RPMI8226 (cell line): ENCODE measurements at regions not wholly inside any gene's neighbourhood (a gene's known extent, or its start where the extent isn't known, plus 50 kb on each side); places are given as distances from the start of the nearest gene placed in this dataset.

Experiments
- DNase-seq: peaks from one replicate; pipeline ENCODE4 v3.0.0-alpha.2; 2015

GRCh38 chr12:105975351-105975750, 163.4 kb downstream of the NUAK1 start:
- DNase-seq = no peak

DNA sequence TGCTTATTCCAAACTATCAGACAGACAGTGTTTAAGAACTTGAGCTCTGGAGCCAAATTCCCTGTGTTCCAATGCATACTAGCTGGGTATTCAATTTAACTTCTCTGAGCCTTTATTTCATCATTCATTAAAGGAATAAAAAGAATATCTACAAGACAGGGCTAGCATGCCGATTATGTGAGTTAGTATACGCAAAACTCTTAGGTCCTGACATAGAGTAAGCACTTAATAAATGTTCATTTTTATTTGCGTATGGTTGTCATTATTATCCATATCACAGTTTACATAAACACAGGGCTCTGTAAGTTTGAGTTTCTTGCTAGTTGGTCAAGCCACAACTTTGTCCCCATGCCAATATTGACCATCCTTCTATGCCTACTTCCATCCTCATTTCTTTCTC, 161.5 kb downstream of the NUAK1 start:
- DNase-seq = no peak

- DNase-seq = no peak
These were observed 161.1 kb downstream of the NUAK1 start for GRCh38 chr12:105977652-105978051.

GRCh38 chr12:105978276-105978675, 160.5 kb downstream of the NUAK1 start:
- DNase-seq = no peak

GRCh38 chr12:105978686-105979085, 160.1 kb downstream of the NUAK1 start:
- peak; percentile 3 for DNase-seq

GRCh38 chr12:105980085-105980484, 158.7 kb downstream of the NUAK1 start:
- no peak for DNase-seq

DNA sequence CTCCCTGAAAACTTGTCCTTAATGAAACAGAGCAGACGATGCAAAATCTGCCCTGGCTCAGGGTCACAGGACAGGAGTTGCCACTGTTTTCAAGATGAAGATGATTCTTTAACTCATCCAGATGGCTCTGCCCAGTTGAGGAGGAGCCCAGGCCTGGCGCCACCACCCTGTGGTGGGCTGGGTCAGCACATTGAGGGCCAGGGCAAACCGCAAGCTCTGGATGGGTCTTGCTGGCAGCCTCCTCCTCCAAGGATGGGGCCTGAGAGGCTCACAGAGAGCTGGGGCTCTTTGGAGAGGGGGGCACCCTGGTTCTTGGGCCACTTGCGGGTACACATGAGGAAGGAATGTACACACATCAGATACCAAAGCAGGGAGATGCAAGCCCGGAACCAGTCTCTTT, 158.2 kb downstream of the NUAK1 start:
- DNase-seq = no peak

DNA sequence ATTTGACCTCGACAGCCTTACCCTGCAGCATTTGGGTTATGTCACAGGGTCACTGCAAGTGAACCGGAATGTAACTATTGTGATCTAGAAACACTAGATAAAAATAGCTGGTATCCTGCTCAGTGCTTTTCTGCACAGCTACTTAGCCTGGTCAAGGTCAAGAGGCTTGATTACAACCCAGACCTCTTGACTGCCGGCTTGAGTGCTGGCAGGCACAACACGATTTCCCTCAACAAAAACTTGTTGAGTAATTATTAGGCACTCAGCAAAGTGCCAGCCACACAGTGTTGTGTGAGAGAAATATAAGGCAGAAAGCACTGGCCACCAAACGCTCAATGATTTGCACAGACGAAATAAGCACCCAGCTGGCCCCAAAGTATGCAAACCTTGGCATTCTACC, 156.7 kb downstream of the NUAK1 start:
- DNase-seq = no peak

DNA sequence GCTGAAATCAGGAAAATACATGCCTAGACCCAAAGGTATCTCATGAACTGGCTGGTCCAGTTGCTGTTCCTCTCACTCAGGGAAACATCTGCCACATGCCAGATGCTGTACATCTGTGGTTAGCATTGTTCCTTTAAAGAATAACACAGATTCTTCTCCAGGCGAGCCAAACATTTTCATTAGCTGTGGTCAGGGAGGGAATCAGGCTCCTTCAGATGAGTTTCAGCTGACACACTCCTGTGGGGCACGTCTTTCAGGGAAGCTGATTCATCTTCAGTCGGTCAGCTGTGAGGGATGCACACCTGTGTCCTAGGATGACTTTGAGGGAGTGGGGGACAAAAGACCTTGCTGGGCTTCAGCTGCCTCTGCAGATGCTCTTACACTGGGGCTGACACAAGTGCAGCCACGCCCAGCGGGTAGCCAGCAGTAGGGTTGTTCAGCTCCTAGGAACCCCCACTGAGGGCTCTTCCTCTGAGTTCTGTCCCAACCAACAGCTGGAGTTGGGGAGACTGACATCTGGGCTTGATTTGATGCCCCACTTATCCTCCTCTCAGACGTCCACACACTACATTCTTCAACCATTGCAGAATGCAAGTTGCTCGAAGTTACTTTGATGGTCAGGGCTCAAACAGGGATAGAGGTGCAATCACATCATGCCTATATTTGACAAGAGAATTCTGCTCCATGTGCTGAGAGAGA, 155.0 kb downstream of the NUAK1 start:
- peak; percentile 2 for DNase-seq

DNA sequence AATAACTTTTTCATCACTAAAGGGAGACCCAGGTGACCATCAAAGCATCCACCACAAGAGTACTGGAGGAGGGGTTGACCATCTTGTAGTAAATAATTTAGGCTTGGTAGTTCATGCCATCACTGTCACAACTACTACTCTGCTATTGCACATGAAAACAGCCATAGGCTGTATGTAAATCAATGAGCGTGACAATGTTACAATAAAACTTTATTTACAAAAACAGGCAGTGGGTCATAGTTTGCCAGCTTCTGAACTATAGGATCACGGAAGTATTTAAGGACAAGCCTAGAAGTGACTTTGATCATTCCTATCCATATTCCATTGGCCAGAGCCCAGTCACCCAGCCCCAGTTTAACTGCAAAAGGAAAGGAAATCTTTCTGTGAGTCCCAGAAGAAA, 153.4 kb downstream of the NUAK1 start:
- DNase-seq = no peak

DNA sequence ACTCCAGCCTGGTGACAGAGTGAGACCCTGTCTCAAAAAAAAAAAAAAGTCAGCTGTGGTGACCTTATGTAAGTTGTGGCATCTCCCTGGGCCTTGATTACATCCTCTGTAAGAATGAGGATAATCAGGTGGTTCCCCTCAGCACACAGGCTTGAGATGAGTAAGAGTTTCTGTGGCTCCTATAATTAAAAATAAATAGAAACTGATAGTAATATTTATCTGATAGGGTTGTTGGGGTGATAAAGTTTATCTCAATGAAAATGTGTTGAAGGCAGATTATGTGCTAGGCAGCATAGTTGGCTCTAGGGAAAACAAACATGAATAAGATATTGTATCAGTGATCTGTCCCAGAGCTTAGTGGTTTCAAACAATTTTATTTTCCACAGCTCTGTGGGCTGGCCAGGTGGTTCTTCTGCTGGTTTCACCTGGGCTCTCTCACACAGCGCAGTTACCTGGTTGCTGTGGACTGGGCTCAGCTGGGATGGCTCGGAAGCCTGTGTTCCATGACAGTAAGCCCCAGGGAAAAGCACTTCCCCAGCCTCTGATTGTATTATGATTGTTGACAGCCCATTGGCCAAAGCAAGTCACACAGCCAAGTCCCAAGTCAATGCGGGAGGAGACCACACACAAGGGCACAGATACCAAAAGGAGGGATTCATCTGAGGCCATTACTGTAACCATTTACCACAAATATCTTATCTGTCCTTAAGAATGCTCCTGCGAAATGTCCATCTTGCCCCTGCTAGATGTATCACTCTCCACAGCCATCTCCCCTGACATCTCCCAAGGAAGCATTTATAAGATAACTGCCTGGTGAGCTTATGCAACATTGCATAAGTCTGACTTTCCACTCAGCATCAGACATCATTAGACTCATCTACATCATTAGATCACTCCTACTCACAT, 151.7 kb downstream of the NUAK1 start:
- DNase-seq = no peak

DNA sequence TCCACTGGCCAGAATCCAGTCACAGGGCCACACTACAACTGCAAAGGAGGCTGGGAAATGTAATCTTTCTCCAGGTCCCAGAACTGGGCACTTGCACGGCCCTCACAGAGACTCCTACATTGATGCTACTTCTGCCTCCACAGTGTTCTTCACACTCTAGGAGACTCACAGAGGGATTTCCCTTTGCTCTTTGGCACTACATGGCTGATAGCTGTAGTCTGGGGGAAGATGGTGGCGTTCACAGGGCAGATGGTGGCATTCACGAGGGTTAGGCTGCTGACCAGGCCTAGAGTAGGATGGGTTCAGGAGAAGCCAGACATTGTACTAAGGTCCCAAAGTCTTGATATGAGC, 151.1 kb downstream of the NUAK1 start:
- DNase-seq = no peak

- DNase-seq = no peak
These were observed 145.7 kb downstream of the NUAK1 start for GRCh38 chr12:105992849-105993740.

- no peak for DNase-seq
These were observed 144.8 kb downstream of the NUAK1 start for GRCh38 chr12:105993766-105994555.

DNA sequence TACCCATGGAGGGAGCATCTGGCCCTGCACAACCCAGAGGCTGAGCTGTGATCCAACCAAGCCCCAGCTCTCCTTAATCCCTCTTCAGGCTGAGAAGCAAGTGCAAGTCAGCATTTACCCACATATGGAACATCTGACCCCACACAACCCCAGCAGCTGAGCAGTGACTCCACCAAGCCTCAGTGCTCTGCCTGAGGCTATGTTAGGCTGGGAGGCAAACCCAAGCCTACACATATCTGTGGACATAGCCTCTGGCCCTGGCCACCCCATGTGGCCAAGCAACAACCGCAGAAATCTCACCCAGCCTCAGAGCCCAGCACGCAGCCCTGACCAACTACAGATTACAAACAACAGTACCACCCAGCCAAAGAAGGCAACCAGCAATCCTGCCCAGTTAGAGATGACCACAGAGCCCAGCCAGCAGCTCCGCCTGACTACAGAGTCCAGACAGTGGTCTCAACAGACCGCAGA, 142.8 kb downstream of the NUAK1 start:
- no peak for DNase-seq

DNA sequence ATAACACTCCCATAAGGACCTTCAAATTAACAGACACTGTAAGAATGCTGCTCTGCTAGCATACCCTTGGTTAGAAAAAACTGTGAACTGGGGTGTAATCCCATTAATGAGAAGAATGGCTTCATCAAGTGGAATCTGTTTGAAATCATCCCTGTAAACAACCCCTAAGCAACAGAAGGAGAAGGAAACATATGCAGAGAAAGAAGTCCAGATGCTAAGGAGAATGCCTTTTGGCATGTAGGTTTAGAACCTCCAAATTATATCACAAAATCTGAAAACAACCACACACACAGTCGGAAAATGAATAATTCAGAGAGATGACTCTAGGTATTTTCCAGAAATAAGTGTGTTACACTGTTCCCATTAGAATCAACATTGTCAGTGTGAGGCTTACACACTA, 140.2 kb downstream of the NUAK1 start:
- DNase-seq = no peak

DNA sequence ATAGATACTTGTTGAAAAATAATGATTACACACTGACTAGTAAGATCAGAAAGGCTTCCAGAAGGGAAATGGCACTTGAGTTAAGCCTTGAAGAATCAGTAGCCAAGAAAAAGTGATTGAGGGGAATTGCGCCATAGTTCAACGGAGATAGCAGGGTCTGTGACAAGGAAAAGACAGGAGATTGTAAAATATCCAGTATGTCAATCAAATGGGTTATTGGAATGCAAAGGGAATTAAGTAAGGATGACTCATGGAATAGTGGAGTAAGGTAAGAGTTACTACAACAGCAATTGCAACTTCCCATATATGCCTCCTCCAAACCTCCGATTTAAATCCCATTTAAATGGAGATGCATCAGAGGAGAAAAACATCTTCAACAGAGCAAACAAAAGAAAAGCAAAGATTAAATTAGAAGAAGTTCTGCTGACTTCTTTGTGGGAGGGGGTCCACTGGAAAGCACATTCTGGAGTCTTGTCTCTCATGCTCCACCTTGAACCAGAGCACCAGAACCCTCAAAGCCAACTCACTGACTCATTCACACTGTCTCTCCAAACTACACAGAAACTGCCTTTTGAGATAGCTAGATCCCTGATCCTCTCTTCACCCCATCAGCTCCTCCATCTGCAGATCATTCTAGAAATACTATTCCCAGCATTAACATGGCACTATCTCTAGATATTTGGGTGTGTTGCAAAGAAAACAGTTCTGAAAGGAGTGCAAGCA, 138.2 kb downstream of the NUAK1 start:
- DNase-seq = no peak

DNA sequence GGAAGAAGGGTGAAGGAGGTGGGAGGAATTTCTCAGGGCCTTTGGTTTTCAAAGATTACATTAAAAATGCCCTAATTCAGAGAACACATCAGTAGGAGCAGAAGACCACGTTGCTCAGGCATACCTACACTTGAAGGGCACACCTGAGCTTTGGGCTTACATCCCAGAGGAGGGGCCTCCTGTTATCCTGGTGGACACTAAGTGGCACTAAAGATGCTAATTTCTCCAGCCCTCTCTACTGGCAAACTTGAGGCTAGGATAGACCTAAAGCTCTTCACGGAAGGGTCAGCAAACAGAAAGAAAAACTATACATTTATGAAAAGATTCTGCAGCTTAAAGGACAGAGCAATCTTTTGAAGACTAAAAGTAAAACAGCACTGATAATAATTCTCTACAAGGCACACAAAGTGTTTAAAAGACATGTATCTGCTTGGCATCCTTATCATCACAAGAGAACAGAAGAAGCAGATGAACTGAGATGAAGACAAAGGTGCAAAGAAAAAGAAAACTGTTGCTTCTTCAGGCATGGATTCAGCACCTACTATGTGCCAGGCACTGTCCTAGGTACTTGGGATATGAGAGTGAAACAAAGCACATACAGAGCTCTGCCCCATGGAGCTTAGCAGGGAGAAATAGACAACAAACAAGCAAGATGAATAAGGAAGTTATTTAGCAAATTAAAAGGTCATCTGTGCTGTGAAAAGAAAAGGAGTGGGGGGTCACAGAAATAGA, 137.5 kb downstream of the NUAK1 start:
- DNase-seq = no peak

DNA sequence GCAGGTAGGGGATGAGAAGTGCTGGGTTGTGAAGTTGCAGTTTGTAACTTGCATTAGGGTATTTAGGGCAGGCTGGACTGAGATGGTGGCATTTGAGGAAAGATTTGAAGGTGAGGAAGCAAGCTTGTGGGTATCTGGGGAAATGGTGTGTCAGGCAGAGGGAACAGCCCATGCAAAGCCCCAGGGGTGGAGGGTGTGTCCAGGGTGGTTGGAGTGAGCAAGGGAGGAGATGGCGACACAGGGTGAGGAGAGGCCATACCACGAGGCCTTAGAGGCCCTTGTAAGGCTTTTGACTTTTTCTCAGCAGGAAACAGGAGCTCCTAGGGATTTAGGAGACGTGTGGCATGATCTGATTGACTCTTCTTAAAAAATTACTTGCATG, 136.9 kb downstream of the NUAK1 start:
- no peak for DNase-seq

DNA sequence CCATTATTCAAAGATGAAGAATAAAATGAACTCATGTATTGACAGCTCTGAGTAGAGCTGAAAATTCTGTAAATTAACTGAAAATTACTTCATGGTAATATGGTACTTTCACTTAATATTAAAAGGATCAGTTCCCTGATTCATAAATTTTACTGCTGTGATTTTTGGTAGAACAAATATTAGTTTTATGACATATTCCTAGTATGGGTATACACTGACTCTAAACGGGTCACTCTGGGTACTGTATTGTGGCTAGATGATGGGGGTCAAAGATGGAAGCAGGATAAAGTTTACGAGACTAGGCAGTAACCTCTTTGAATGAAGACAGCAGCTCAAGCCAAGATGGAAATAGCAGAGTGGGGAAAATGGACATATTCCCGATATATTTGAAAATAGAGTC, 135.5 kb downstream of the NUAK1 start:
- DNase-seq = no peak

GRCh38 chr12:106004289-106004688, 134.5 kb downstream of the NUAK1 start:
- no peak for DNase-seq
